Left lung (tissue), 4 donors: ENCODE measurements at regions not wholly inside any gene's neighbourhood (a gene's known extent, or its start where the extent isn't known, plus 50 kb on each side); places are given as distances from the start of the nearest gene placed in this dataset.
A peak's percentile ranks its signal among the peaks of the same experiment; 100 is the strongest.

Source experiments
- ATAC-seq: fragments of 200-7000 bp; cut with Tn5 transposase; one replicate; pipeline ENCODE4 v1.9.1; 2020; ENCODE audit warnings: moderate library complexity
- DNase-seq, 4 donors: peaks; one replicate each; pipeline ENCODE4 v3.0.0-alpha.2; 2013 to 2020
- H3K27ac ChIP-seq, 2 donors: fragments of 200-600 bp; sonication (generic) in 1 of 2; one replicate each; pipeline versions ENCODE4 v1.5.0 to v1.8.0; 2020 to 2021
- H3K27me3 ChIP-seq, 2 donors: fragments of 200-600 bp; sonication (generic) in 1 of 2; one replicate each; pipeline versions ENCODE4 v1.5.0 to v1.8.0; 2020 to 2021
- H3K36me3 ChIP-seq, 2 donors: fragments of 200-600 bp; sonication (generic) in 1 of 2; one replicate each; pipeline versions ENCODE4 v1.5.0 to v1.8.0; 2020 to 2021
- H3K4me1 ChIP-seq, 2 donors: fragments of 200-600 bp; one replicate each; pipeline ENCODE4 v1.8.0; 2021
- H3K4me3 ChIP-seq, 2 donors: fragments of 200-600 bp; sonication (generic) in 1 of 2; one replicate each; pipeline versions ENCODE4 v1.5.0 to v1.8.0; 2020 to 2021; ENCODE audit warnings: mild to moderate bottlenecking in 1 of 2
- H3K9me3 ChIP-seq, 2 donors: fragments of 200-600 bp; sonication (generic) in 1 of 2; one replicate each; pipeline versions ENCODE4 v1.5.0 to v1.8.0; 2020 to 2021
- CTCF ChIP-seq, 2 donors: fragments of 200-600 bp; sonication (generic) in 1 of 2; IDR thresholded peaks; one replicate each; pipeline versions ENCODE4 v1.5.0 to v1.8.0; 2021; ENCODE audit warnings: antibody characterized with exemption in 2 of 2
- intact Hi-C, 2 donors: fragments of 100-400 bp; cut with DNase I; formaldehyde crosslinking; loops; one replicate each; pipeline versions ENCODE4 v1.11.2 to v1.14.2; 2022
- donor health status: DM: no; HTN: yes; CAD: no.
- donor health status: DM: no; HTN: no; CAD: no.

GRCh38 chr6:109257494-109257893, 124.8 kb downstream of the CD164 start:
- no peaks in the 10 kb centered on the region for H3K4me1 ChIP-seq
- DNase-seq (no peak), ATAC-seq (no peak)
- H3K27me3 ChIP-seq = no peaks in the 10 kb centered on the region
- no peaks in the 10 kb centered on the region for H3K9me3 ChIP-seq
- no peaks in the 10 kb centered on the region for H3K36me3 ChIP-seq
- TF ChIP-seq CTCF (IDR thresholded peaks at IDR 0.05) = no peak
- H3K4me3 ChIP-seq = no peak overlapping the region
- no peak overlapping the region for H3K27ac ChIP-seq
- intact Hi-C loops = no loop called here

- Histone ChIP-seq H3K9me3 (no peaks in the 10 kb centered on the region), H3K27ac (no peak overlapping the region), H3K4me3 (no peak overlapping the region), H3K36me3 (no peaks in the 10 kb centered on the region), H3K4me1 (no peaks in the 10 kb centered on the region), H3K27me3 (no peaks in the 10 kb centered on the region)
- intact Hi-C loops = no loop called here
- peak in 2 of 4 donors; percentile 22 to 54 for DNase-seq
- TF ChIP-seq CTCF (IDR thresholded peaks at IDR 0.05) = no peak
- no peak for ATAC-seq
These were observed 126.2 kb downstream of the CD164 start for GRCh38 chr6:109255946-109256640.

- Histone ChIP-seq H3K4me1 (no peaks in the 10 kb centered on the region), H3K9me3 (no peaks in the 10 kb centered on the region), H3K27me3 (no peaks in the 10 kb centered on the region), H3K4me3 (no peak overlapping the region), H3K36me3 (no peaks in the 10 kb centered on the region), H3K27ac (no peak overlapping the region)
- intact Hi-C loops = no loop called here
- ATAC-seq = no peak
- no peak for TF ChIP-seq CTCF (IDR thresholded peaks at IDR 0.05)
- no peak for DNase-seq
These were observed 127.2 kb downstream of the CD164 start for GRCh38 chr6:109255087-109255486.

- DNase-seq (no peak), ATAC-seq (no peak)
- Histone ChIP-seq H3K27me3 (no peaks in the 10 kb centered on the region), H3K4me1 (no peaks in the 10 kb centered on the region), H3K4me3 (no peak overlapping the region), H3K36me3 (no peaks in the 10 kb centered on the region), H3K9me3 (no peaks in the 10 kb centered on the region), H3K27ac (no peak overlapping the region)
- intact Hi-C loops = no loop called here
- TF ChIP-seq CTCF (IDR thresholded peaks at IDR 0.05) = no peak
These were observed 128.9 kb downstream of the CD164 start for GRCh38 chr6:109253366-109253765.

GRCh38 chr6:109252261-109253041, 129.8 kb downstream of the CD164 start:
- no peaks in the 10 kb centered on the region for H3K36me3 ChIP-seq
- no peak for TF ChIP-seq CTCF (IDR thresholded peaks at IDR 0.05)
- no peak for DNase-seq
- no peak for ATAC-seq
- no peaks in the 10 kb centered on the region for H3K27me3 ChIP-seq
- H3K4me3 ChIP-seq = no peak overlapping the region
- intact Hi-C loops = no loop called here
- no peaks in the 10 kb centered on the region for H3K4me1 ChIP-seq
- H3K9me3 ChIP-seq = no peaks in the 10 kb centered on the region
- H3K27ac ChIP-seq = no peak overlapping the region
